Adrenal gland (tissue), 9 donors: ENCODE measurements at regions not wholly inside any gene's neighbourhood (a gene's known extent, or its start where the extent isn't known, plus 50 kb on each side); places are given as distances from the start of the nearest gene placed in this dataset.

ENCODE experiments used
- DNase-seq, 7 donors: peaks; one replicate each; pipeline ENCODE4 v3.0.0-alpha.2; 2019 to 2020
- H3K27ac ChIP-seq, 5 donors: fragments of 200-600 bp; sonication (generic) in 4 of 5; 1 replicate in 3 of 5; 2 replicates in 2 of 5; pipeline versions ENCODE4 v1.5.1 to v1.8.0; 2016 to 2020; ENCODE audit warnings: mild to moderate bottlenecking in 1 of 5
- H3K27me3 ChIP-seq: fragments of 200-600 bp; 2 replicates; pipeline ENCODE4 v1.8.0; 2021
- H3K36me3 ChIP-seq, 2 donors: fragments of 200-600 bp; replicated peaks in 1 of 2; 1 replicate in 1 of 2; 2 replicates in 1 of 2; pipeline versions ENCODE4 v1.5.1 to v1.8.0; 2018 to 2022
- H3K4me1 ChIP-seq, 2 donors: fragments of 200-600 bp; replicated peaks in 1 of 2; 1 replicate in 1 of 2; 2 replicates in 1 of 2; pipeline versions ENCODE4 v1.5.1 to v1.8.0; 2018 to 2021
- H3K4me3 ChIP-seq, 4 donors: fragments of 200-600 bp; sonication (generic) in 3 of 4; one replicate each; pipeline ENCODE4 v1.5.1; 2016 to 2018
- H3K9me3 ChIP-seq, 3 donors: fragments of 200-600 bp; sonication (generic) in 1 of 3; replicated peaks in 1 of 3; 1 replicate in 2 of 3; 2 replicates in 1 of 3; pipeline versions ENCODE4 v1.5.1 to v1.8.0; 2016 to 2021
- POLR2A ChIP-seq, 2 donors: fragments of 450-650 bp; IDR thresholded peaks; one replicate each; pipeline ENCODE4 v1.6.1; 2017; ENCODE audit warnings: antibody characterized with exemption in 2 of 2, mild to moderate bottlenecking in 2 of 2, moderate library complexity in 1 of 2
- WGBS, 4 donors: extraction: QIAGEN DNeasy Blood & Tissue Kit in 2 of 4; methylation state at CpG; one replicate each; pipeline versions ENCODE4 v1.1.5 to v1.1.7; 2013 to 2017; 5-methylcytosine and 5-hydroxymethylcytosine counted together
- intact Hi-C, 2 donors: fragments of 100-400 bp; cut with DNase I; formaldehyde crosslinking; loops; one replicate each; pipeline versions ENCODE4 v1.14.1 to v1.15.0; 2022 to 2023
- TF ChIP-seq, protein P1 (sequence below), 6 experiments: fragments of 450-650 bp in 4 of 6; fragments of 200-600 bp in 2 of 6; sonication (generic) in 1 of 6; IDR thresholded peaks; 1 replicate in 5 of 6; 2 replicates in 1 of 6; pipeline versions ENCODE4 v1.5.1 to v1.8.0; 2016 to 2021; ENCODE audit warnings: antibody characterized with exemption in 6 of 6, mild to moderate bottlenecking in 2 of 6, moderate library complexity in 1 of 6
- donor health status: healthy with polysubstance abuse.
- donor health status: Bipolar disorder and iron deficiency.
- donor health status: DM: yes; HTN: yes; CAD: no.
- donor health status: DM: no; HTN: no; CAD: no.
- donor health status: DM: no; HTN: no; CAD: no.

GRCh38 chr1:57883642-57883995 lies 459.8 kb upstream of the DAB1 start:
- Histone ChIP-seq H3K27ac (no peak overlapping the region), H3K4me3 (no peak overlapping the region), H3K36me3 (no peaks in the 10 kb centered on the region), H3K4me1 (no peaks in the 10 kb centered on the region), H3K9me3 (no peaks in the 10 kb centered on the region), H3K27me3 (no peaks in the 10 kb centered on the region)
- intact Hi-C loops = no loop called here
- WGBS, 4 donors = 95 to 99% (median 96%) methylated on average over 4 of the region's 4 CpGs
- TF ChIP-seq, protein P1, sequence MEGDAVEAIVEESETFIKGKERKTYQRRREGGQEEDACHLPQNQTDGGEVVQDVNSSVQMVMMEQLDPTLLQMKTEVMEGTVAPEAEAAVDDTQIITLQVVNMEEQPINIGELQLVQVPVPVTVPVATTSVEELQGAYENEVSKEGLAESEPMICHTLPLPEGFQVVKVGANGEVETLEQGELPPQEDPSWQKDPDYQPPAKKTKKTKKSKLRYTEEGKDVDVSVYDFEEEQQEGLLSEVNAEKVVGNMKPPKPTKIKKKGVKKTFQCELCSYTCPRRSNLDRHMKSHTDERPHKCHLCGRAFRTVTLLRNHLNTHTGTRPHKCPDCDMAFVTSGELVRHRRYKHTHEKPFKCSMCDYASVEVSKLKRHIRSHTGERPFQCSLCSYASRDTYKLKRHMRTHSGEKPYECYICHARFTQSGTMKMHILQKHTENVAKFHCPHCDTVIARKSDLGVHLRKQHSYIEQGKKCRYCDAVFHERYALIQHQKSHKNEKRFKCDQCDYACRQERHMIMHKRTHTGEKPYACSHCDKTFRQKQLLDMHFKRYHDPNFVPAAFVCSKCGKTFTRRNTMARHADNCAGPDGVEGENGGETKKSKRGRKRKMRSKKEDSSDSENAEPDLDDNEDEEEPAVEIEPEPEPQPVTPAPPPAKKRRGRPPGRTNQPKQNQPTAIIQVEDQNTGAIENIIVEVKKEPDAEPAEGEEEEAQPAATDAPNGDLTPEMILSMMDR (IDR thresholded peaks at IDR 0.05) = no peak
- no peak for TF ChIP-seq POLR2A (IDR thresholded peaks at IDR 0.05)
- no peak for DNase-seq

- Histone ChIP-seq H3K27me3 (no peaks in the 10 kb centered on the region), H3K27ac (no peak overlapping the region), H3K9me3 (no peaks in the 10 kb centered on the region), H3K4me3 (no peak overlapping the region), H3K36me3 (no peaks in the 10 kb centered on the region), H3K4me1 (no peaks in the 10 kb centered on the region)
- WGBS, 4 donors = 69 to 85% (median 78%) methylated on average over 6 of the region's 6 CpGs
- TF ChIP-seq POLR2A (IDR thresholded peaks at IDR 0.05) = no peak
- TF ChIP-seq, protein P1 (IDR thresholded peaks at IDR 0.05) = no peak
- DNase-seq = no peak
- intact Hi-C loops = no loop called here
Measured at GRCh38 chr1:57882934-57883641, 459.2 kb upstream of the DAB1 start.

DNA sequence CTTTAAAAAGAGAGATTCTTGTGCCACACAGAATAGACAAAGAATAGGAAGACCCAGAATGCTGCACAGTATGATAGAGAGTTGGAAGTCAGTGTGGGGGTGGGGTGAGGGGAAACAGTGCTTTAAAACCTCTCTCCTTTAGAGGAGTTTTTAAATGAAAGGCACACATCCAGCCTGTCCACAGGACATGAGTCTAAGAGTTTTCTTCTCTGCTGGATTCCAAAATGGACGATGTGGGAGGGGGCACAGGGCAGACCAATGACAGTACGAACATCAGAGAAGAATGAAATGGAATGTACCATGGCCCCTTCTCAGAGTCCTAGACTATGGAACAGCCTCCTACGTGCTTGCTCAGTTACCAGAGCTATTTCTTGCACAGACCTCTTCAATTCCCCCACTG lies 458.2 kb upstream of the DAB1 start:
- 53 to 78% (median 65%) methylated on average over 3 of the region's 3 CpGs for WGBS, 4 donors
- no peaks in the 10 kb centered on the region for H3K9me3 ChIP-seq
- no peaks in the 10 kb centered on the region for H3K36me3 ChIP-seq
- no peaks in the 10 kb centered on the region for H3K27me3 ChIP-seq
- no peak overlapping the region for H3K27ac ChIP-seq
- no peak overlapping the region for H3K4me3 ChIP-seq
- TF ChIP-seq POLR2A (IDR thresholded peaks at IDR 0.05) = no peak
- TF ChIP-seq, protein P1 (IDR thresholded peaks at IDR 0.05) = no peak
- intact Hi-C loops = no loop called here
- no peaks in the 10 kb centered on the region for H3K4me1 ChIP-seq
- DNase-seq = no peak

DNA sequence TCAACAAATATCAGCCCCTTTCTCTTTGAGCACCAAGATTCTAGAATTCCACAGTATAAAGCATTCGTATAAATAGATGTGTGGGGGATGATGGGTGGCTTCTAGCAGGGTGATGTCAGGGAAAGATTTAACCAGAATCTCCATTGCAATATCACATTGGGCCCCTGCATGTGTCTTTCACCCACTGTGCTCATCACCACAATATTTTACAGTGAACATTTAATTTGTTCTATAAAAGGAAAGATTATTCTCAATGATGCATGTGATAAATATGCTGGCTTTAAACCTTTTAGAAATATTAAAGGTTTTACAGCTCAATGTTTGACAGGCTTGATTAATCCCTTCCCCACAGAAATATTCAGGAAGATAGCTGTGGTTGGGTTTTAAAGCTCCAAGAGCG lies 457.8 kb upstream of the DAB1 start:
- WGBS, 4 donors = 68 to 82% (median 77%) methylated on average over 2 of the region's 2 CpGs
- no peak for DNase-seq

More for the DNA sequence above, 457.8 kb upstream of the DAB1 start:
- TF ChIP-seq POLR2A (IDR thresholded peaks at IDR 0.05) = no peak
- TF ChIP-seq, protein P1 (IDR thresholded peaks at IDR 0.05) = no peak
- Histone ChIP-seq H3K27ac (no peak overlapping the region), H3K4me3 (no peak overlapping the region), H3K27me3 (no peaks in the 10 kb centered on the region), H3K9me3 (no peaks in the 10 kb centered on the region), H3K4me1 (no peaks in the 10 kb centered on the region), H3K36me3 (no peaks in the 10 kb centered on the region)
- intact Hi-C loops = no loop called here
